ENCODE measurements at regions not wholly inside any gene's neighbourhood (a gene's known extent, or its start where the extent isn't known, plus 50 kb on each side); places are given as distances from the start of the nearest gene placed in this dataset.

DNA sequence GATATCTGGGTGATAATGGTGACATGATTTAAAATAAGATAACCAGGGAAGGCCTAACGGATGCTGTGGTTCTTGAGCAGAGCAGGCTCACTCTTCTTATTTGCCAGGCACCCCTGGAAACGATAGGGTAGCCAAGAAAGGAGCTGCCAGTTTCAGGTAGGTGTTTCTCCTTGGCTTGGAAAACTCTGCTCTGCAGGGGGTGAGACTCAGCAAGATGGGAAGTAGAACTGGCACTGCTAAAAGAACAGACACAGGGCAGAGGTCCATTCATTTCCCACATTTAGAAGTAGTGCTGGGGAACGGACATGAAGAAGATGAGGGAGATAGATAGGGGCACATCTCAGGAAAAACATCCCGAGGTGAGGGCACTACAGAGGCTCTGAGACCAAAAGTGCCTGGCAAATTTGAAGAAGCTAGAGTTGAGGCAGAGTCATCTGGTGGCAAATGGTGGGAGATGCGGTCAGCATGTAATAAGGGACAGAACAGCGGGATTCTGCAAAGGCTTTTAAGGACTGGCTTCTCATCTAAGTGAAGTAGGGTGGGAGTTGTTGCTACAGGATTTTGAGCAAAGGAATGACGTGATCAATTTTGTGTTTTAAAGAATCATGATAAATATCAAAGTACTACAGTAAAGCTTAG, 323.4 kb upstream of the PLSCR5 start:
- DNase-seq: no peak
- Histone ChIP-seq H3K4me3 (ENCODE audit: low read length in 2 of 2) (no peak overlapping the region), H3K27me3 (ENCODE audit: insufficient read depth, low read length) (no peaks in the 10 kb centered on the region), H3K36me3 (ENCODE audit: insufficient read depth, low read length) (no peaks in the 10 kb centered on the region), H3K9me3 (ENCODE audit: control insufficient read depth in 1 of 2, low read length in 2 of 2) (no peaks in the 10 kb centered on the region), H3K27ac (ENCODE audit: low read depth, low read length) (no peak overlapping the region), H3K4me1 (ENCODE audit: insufficient read depth, low read length) (no peaks in the 10 kb centered on the region)
- no peaks in the 10 kb centered on the region for H3K27me3 Mint-ChIP-seq
- H3K4me1 Mint-ChIP-seq: no peaks in the 10 kb centered on the region
- intact Hi-C loops (cut with micrococcal nuclease): no loop called here
- POLR2A ChIA-PET (ENCODE audit: partially characterized antibody): no interaction called here
- CTCF ChIA-PET (ENCODE audit: partially characterized antibody): no interaction called here
- no peak overlapping the region for H3K27ac Mint-ChIP-seq
- H3K36me3 Mint-ChIP-seq: no peaks in the 10 kb centered on the region
- peaks cover 0 to 8% (median 3%) of the 10 kb centered on the region in 8 donors for H3K9me3 Mint-ChIP-seq
- H3K4me3 Mint-ChIP-seq: no peak overlapping the region

DNA sequence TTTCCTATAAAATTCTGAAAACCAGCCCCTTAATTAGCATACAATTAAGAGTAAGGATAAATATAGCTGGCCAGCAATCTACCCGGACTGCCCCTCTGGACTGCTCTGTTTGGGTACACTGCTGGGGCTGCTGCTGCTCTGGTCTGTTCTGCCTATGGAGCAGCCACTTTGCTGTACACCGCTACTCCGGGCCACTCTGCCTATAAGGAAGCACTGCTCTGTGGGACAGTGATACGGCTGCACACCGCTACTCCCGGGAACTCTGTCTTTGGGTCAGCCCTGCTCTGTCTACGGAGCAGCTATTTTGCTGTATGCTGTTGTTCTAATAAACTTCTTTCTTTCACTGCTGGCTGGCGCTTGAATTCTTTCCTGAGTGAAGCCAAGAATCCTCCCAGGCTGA, 316.5 kb upstream of the PLSCR5 start:
- Histone ChIP-seq H3K36me3 (ENCODE audit: insufficient read depth, low read length) (no peaks in the 10 kb centered on the region), H3K4me1 (ENCODE audit: insufficient read depth, low read length) (no peaks in the 10 kb centered on the region), H3K27me3 (ENCODE audit: insufficient read depth, low read length) (no peaks in the 10 kb centered on the region), H3K9me3 (ENCODE audit: control insufficient read depth in 1 of 2, low read length in 2 of 2) (no peaks in the 10 kb centered on the region), H3K4me3 (ENCODE audit: low read length in 2 of 2) (no peak overlapping the region), H3K27ac (ENCODE audit: low read depth, low read length) (no peak overlapping the region)
- peaks cover 0 to 9% (median 5%) of the 10 kb centered on the region in 8 donors for H3K9me3 Mint-ChIP-seq
- no peaks in the 10 kb centered on the region for H3K36me3 Mint-ChIP-seq
- DNase-seq: no peak
- intact Hi-C loops (cut with micrococcal nuclease): no loop called here
- CTCF ChIA-PET (ENCODE audit: partially characterized antibody): no interaction called here
- POLR2A ChIA-PET (ENCODE audit: partially characterized antibody): no interaction called here
- H3K4me1 Mint-ChIP-seq: no peaks in the 10 kb centered on the region
- no peaks in the 10 kb centered on the region for H3K27me3 Mint-ChIP-seq
- H3K27ac Mint-ChIP-seq: no peak overlapping the region
- no peak overlapping the region for H3K4me3 Mint-ChIP-seq

DNA sequence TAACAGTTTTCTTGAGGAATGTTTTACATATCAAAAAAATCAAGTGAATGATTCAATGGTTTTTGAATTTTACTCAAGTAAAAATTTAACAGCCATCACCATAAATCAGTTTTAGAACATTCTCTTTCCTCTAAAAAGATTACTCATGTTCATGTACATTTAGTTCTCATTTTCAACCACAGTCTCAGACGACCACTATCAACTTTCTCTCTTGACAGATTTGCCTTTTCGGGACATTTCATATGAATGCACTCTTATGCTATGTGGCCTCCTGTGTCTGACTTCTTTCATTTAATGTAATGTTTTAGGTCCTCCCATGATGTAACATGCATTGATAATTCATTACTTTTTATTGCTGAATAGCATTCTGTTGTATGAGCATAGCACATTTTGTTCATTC, 309.3 kb upstream of the PLSCR5 start:
- Histone ChIP-seq H3K4me3 (ENCODE audit: low read length in 2 of 2) (no peak overlapping the region), H3K4me1 (ENCODE audit: insufficient read depth, low read length) (no peaks in the 10 kb centered on the region), H3K36me3 (ENCODE audit: insufficient read depth, low read length) (no peaks in the 10 kb centered on the region), H3K27ac (ENCODE audit: low read depth, low read length) (no peak overlapping the region), H3K27me3 (ENCODE audit: insufficient read depth, low read length) (no peaks in the 10 kb centered on the region), H3K9me3 (ENCODE audit: control insufficient read depth in 1 of 2, low read length in 2 of 2) (no peaks in the 10 kb centered on the region)
- H3K9me3 Mint-ChIP-seq: peaks cover 0 to 9% (median 3%) of the 10 kb centered on the region in 8 donors
- H3K4me1 Mint-ChIP-seq: no peaks in the 10 kb centered on the region
- no peak for DNase-seq
- H3K36me3 Mint-ChIP-seq: no peaks in the 10 kb centered on the region
- no peaks in the 10 kb centered on the region for H3K27me3 Mint-ChIP-seq
- no peak overlapping the region for H3K4me3 Mint-ChIP-seq
- CTCF ChIA-PET (ENCODE audit: partially characterized antibody): no interaction called here
- no peak overlapping the region for H3K27ac Mint-ChIP-seq
- intact Hi-C loops (cut with micrococcal nuclease): no loop called here
- POLR2A ChIA-PET (ENCODE audit: partially characterized antibody): no interaction called here

DNA sequence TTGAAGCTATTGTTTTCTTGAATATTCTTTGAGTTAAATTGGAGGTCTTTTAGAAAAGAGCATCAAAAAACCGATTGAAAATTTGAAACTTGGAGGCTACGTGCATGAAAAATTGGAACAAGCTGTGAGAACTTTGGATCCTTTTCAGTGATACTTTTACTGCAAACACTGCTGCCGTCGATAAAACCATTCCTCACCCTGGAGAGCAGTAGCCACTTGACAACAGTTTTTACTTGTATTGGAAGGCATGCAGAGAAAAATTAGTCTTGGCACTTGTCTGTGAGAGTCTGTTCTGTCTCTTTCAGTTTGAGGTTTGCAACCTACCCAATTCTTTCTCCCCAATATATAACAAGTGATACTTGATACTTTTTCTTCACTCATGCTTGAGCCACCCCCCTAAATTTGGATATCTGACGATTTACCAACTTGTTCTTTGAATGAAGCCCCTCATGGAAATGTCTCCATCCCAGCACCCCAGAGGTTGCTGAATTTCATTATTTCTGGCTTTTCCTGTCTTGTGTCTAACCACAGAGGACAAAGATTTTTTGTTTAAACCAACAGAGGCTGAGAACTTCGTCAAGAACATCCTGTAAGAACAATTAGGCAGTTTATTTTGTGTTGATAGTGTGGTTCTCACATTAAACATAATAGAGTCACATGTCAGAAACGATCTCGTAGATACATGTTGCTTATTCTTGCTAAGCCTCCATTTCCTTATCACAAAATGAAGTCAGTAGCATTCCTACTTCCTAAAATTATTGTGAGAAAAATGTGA, 307.3 kb upstream of the PLSCR5 start:
- intact Hi-C loops (cut with micrococcal nuclease): no loop called here
- no peak for DNase-seq
- Mint-ChIP-seq H3K36me3 (no peaks in the 10 kb centered on the region), H3K9me3 (peaks cover 0 to 4% (median 2%) of the 10 kb centered on the region in 8 donors), H3K27me3 (no peaks in the 10 kb centered on the region), H3K4me1 (no peaks in the 10 kb centered on the region), H3K27ac (no peak overlapping the region), H3K4me3 (no peak overlapping the region)
- Histone ChIP-seq H3K4me3 (ENCODE audit: low read length in 2 of 2) (no peak overlapping the region), H3K27ac (ENCODE audit: low read depth, low read length) (no peak overlapping the region), H3K4me1 (ENCODE audit: insufficient read depth, low read length) (no peaks in the 10 kb centered on the region), H3K27me3 (ENCODE audit: insufficient read depth, low read length) (no peaks in the 10 kb centered on the region), H3K36me3 (ENCODE audit: insufficient read depth, low read length) (no peaks in the 10 kb centered on the region), H3K9me3 (ENCODE audit: control insufficient read depth in 1 of 2, low read length in 2 of 2) (no peaks in the 10 kb centered on the region)
- ChIA-PET CTCF (ENCODE audit: partially characterized antibody) (no interaction called here), POLR2A (ENCODE audit: partially characterized antibody) (no interaction called here)

DNA sequence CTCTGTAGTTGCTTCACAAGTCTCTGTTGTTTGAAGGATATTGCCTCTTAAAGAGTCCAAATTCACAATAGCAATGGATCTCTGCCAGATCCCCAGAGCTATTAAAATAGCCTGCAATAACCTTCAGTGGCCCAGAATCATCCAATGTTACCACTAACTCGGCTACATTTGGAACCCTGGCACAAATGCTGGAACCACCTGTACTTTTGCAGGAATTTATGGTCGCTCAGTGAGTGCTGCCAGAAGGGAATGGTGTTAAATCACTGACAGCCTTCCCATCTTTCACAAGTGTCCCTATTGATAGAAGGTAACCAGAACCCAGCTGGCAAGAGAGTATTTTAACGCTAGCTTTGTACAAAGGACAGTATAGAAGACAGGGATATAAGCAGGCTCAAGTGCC, 298.8 kb upstream of the PLSCR5 start:
- no peaks in the 10 kb centered on the region for H3K4me1 Mint-ChIP-seq
- no peak overlapping the region for H3K4me3 ChIP-seq (ENCODE audit: low read length in 2 of 2)
- intact Hi-C loops (cut with micrococcal nuclease): no loop called here
- no peaks in the 10 kb centered on the region for H3K27me3 ChIP-seq (ENCODE audit: insufficient read depth, low read length)
- H3K4me1 ChIP-seq (ENCODE audit: insufficient read depth, low read length): no peaks in the 10 kb centered on the region
- no peak overlapping the region for H3K27ac Mint-ChIP-seq
- CTCF ChIA-PET (ENCODE audit: partially characterized antibody): no interaction called here
- POLR2A ChIA-PET (ENCODE audit: partially characterized antibody): no interaction called here
- H3K27me3 Mint-ChIP-seq: no peaks in the 10 kb centered on the region
- H3K9me3 Mint-ChIP-seq: peaks cover 0 to 6% (median 4%) of the 10 kb centered on the region in 8 donors
- H3K9me3 ChIP-seq (ENCODE audit: control insufficient read depth in 1 of 2, low read length in 2 of 2): no peaks in the 10 kb centered on the region
- H3K4me3 Mint-ChIP-seq: no peak overlapping the region
- no peak overlapping the region for H3K27ac ChIP-seq (ENCODE audit: low read depth, low read length)
- DNase-seq: no peak
- no peaks in the 10 kb centered on the region for H3K36me3 ChIP-seq (ENCODE audit: insufficient read depth, low read length)
- H3K36me3 Mint-ChIP-seq: no peaks in the 10 kb centered on the region

DNA sequence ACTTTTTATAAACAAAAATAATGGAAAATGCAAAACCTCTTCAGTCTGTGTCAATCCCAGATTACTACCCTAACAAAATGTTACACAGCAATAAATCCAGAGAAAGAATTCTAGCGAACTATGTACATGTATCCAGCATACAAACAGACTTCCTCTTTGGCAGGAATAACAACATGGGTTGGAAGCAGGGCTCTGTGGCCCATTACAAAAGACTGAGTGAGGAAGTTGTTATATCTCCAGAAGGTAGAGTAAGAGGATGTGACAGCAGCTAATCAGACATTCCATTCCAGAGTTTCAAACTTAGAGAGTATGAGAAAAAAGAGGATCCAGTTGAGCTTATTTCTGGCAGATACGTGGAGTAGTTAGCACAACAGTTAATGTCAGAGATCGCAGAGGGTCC, 294.0 kb upstream of the PLSCR5 start:
- POLR2A ChIA-PET (ENCODE audit: partially characterized antibody): no interaction called here
- Mint-ChIP-seq H3K36me3 (no peaks in the 10 kb centered on the region), H3K4me3 (no peak overlapping the region), H3K27ac (no peak overlapping the region), H3K27me3 (no peaks in the 10 kb centered on the region), H3K9me3 (peaks cover 0 to 10% (median 4%) of the 10 kb centered on the region in 8 donors), H3K4me1 (no peaks in the 10 kb centered on the region)
- intact Hi-C loops (cut with micrococcal nuclease): no loop called here
- CTCF ChIA-PET (ENCODE audit: partially characterized antibody): no interaction called here
- Histone ChIP-seq H3K4me3 (ENCODE audit: low read length in 2 of 2) (no peak overlapping the region), H3K4me1 (ENCODE audit: insufficient read depth, low read length) (no peaks in the 10 kb centered on the region), H3K9me3 (ENCODE audit: control insufficient read depth in 1 of 2, low read length in 2 of 2) (no peaks in the 10 kb centered on the region), H3K27ac (ENCODE audit: low read depth, low read length) (no peak overlapping the region), H3K27me3 (ENCODE audit: insufficient read depth, low read length) (no peaks in the 10 kb centered on the region), H3K36me3 (ENCODE audit: insufficient read depth, low read length) (no peaks in the 10 kb centered on the region)
- DNase-seq: no peak

DNA sequence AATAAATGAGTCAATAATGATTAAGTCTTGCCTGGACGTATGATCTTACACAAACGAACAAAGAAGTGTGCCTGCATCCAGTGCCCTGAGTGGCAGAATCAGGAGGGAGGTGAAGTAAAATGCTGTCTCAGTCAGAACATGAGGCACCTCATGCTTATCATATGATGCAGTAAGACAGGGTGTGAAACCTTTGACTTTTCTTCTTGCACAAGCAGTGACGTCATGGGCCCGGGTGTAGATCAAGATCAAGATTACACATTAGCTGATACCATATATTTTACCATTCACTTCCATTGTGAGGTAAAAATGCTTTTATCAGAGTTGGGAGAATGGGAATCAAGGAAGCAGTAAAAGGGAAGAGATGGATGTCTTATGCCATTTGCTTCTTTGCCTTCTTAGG, 291.6 kb upstream of the PLSCR5 start:
- Histone ChIP-seq H3K4me3 (ENCODE audit: low read length in 2 of 2) (no peak overlapping the region), H3K4me1 (ENCODE audit: insufficient read depth, low read length) (no peaks in the 10 kb centered on the region), H3K9me3 (ENCODE audit: control insufficient read depth in 1 of 2, low read length in 2 of 2) (no peaks in the 10 kb centered on the region), H3K27me3 (ENCODE audit: insufficient read depth, low read length) (no peaks in the 10 kb centered on the region), H3K27ac (ENCODE audit: low read depth, low read length) (no peak overlapping the region), H3K36me3 (ENCODE audit: insufficient read depth, low read length) (no peaks in the 10 kb centered on the region)
- Mint-ChIP-seq H3K27me3 (no peaks in the 10 kb centered on the region), H3K27ac (no peak overlapping the region), H3K9me3 (peaks cover 0 to 10% (median 3%) of the 10 kb centered on the region in 8 donors), H3K4me1 (no peaks in the 10 kb centered on the region), H3K4me3 (no peak overlapping the region), H3K36me3 (no peaks in the 10 kb centered on the region)
- ChIA-PET CTCF (ENCODE audit: partially characterized antibody) (no interaction called here), POLR2A (ENCODE audit: partially characterized antibody) (no interaction called here)
- DNase-seq: no peak
- intact Hi-C loops (cut with micrococcal nuclease): no loop called here

All from CD4-positive, alpha-beta memory T cell (primary cell).